ENCODE measurements at regions not wholly inside any gene's neighbourhood (a gene's known extent, or its start where the extent isn't known, plus 50 kb on each side); places are given as distances from the start of the nearest gene placed in this dataset.

DNA sequence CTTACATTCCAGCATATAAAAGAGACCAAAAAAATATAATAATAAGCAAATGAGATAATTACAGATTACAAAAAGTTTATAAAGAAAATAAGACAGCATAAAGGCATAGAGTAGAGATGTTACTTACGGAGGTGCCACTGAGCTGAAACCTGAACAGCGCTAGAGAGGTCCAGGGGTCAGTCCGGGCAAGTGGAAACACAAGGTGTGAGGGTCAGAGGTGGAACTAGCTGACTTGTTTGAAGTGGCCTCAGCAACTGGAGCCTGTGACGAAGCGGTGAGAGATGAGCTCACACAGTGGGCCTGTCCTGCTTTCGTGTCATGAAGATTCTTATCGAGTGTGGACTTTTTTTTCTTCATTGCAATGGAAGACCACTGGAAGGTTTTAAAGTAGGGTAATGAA, 288.3 kb upstream of the TANK start:
- H3K9me3 ChIP-seq (ENCODE audit: control insufficient read depth in 2 of 3, low read length in 3 of 3): no peaks in the 10 kb centered on the region
- no peak for ATAC-seq
- CTCF ChIA-PET: interaction anchor here (0.5 kb wide), 1 partner anchor 175 kb away, joined by 3 read pairs; no protein-coding TSS in a partner anchor
- Mint-ChIP-seq H3K27ac (no peak overlapping the region), H3K27me3 (peaks cover 0 to 8% (median 0%) of the 10 kb centered on the region in 5 donors), H3K4me3 (no peak overlapping the region), H3K9me3 (peaks cover 0 to 1% (median 0%) of the 10 kb centered on the region in 11 donors), H3K36me3 (no peaks in the 10 kb centered on the region), H3K4me1 (no peaks in the 10 kb centered on the region)
- no peaks in the 10 kb centered on the region for H3K36me3 ChIP-seq (ENCODE audit: control insufficient read depth in 2 of 3, insufficient read depth in 3 of 3, low read length in 3 of 3)
- no peak overlapping the region for H3K27ac ChIP-seq (ENCODE audit: low read depth, low read length)
- H3K4me1 ChIP-seq (ENCODE audit: control insufficient read depth in 2 of 2, insufficient read depth in 2 of 2, low read length in 2 of 2): no peaks in the 10 kb centered on the region
- intact Hi-C loops (cut with micrococcal nuclease): no loop called here
- no peak for DNase-seq
- no peak overlapping the region for H3K4me3 ChIP-seq (ENCODE audit: low read length)
- no peaks in the 10 kb centered on the region for H3K27me3 ChIP-seq (ENCODE audit: control insufficient read depth in 2 of 2, insufficient read depth in 2 of 2, low read length in 2 of 2)
- POLR2A ChIA-PET: interaction anchor here (0.6 kb wide), 1 partner anchor 889 kb away, joined by 5 read pairs; no protein-coding TSS in a partner anchor

DNA sequence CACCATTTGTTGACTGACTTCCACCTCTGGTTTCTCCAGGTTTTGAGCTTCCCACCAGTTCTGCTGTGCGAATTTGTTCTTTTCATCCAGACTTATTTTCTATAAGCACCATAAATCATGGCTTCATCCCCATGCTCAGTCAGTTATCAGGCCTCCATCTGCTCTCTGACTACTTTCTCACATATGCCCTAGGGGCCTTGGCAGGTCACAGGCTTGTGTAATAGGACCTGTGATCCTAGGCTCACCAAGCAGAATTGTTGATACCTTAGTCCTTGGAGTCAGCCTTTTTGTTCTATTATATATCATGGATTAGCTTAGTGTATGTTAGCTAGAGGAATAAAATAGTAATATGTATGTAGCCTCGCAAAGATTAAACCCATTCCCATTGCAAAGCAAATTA, 284.2 kb upstream of the TANK start:
- H3K4me1 Mint-ChIP-seq: no peaks in the 10 kb centered on the region
- intact Hi-C loops (cut with micrococcal nuclease): no loop called here
- H3K27me3 Mint-ChIP-seq: peaks cover 0 to 12% (median 0%) of the 10 kb centered on the region in 5 donors
- H3K27ac ChIP-seq (ENCODE audit: low read depth, low read length): no peak overlapping the region
- ChIA-PET POLR2A (no interaction called here), CTCF (no interaction called here)
- DNase-seq (no peak), ATAC-seq (no peak)
- peaks cover 0 to 1% (median 0%) of the 10 kb centered on the region in 11 donors for H3K9me3 Mint-ChIP-seq
- H3K36me3 ChIP-seq (ENCODE audit: control insufficient read depth in 2 of 3, insufficient read depth in 3 of 3, low read length in 3 of 3): no peaks in the 10 kb centered on the region
- H3K36me3 Mint-ChIP-seq: no peaks in the 10 kb centered on the region
- no peaks in the 10 kb centered on the region for H3K4me1 ChIP-seq (ENCODE audit: control insufficient read depth in 2 of 2, insufficient read depth in 2 of 2, low read length in 2 of 2)
- no peak overlapping the region for H3K4me3 Mint-ChIP-seq
- no peak overlapping the region for H3K4me3 ChIP-seq (ENCODE audit: low read length)
- no peaks in the 10 kb centered on the region for H3K9me3 ChIP-seq (ENCODE audit: control insufficient read depth in 2 of 3, low read length in 3 of 3)
- no peak overlapping the region for H3K27ac Mint-ChIP-seq
- no peaks in the 10 kb centered on the region for H3K27me3 ChIP-seq (ENCODE audit: control insufficient read depth in 2 of 2, insufficient read depth in 2 of 2, low read length in 2 of 2)

GRCh38 chr2:160876765-160877164, 283.5 kb upstream of the TANK start:
- Mint-ChIP-seq H3K27ac (no peak overlapping the region), H3K4me3 (no peak overlapping the region), H3K4me1 (no peaks in the 10 kb centered on the region), H3K36me3 (no peaks in the 10 kb centered on the region), H3K27me3 (peaks cover 0 to 13% (median 0%) of the 10 kb centered on the region in 5 donors), H3K9me3 (peaks cover 0 to 1% (median 0%) of the 10 kb centered on the region in 11 donors)
- Histone ChIP-seq H3K4me3 (ENCODE audit: low read length) (no peak overlapping the region), H3K9me3 (ENCODE audit: control insufficient read depth in 2 of 3, low read length in 3 of 3) (no peaks in the 10 kb centered on the region), H3K4me1 (ENCODE audit: control insufficient read depth in 2 of 2, insufficient read depth in 2 of 2, low read length in 2 of 2) (no peaks in the 10 kb centered on the region), H3K36me3 (ENCODE audit: control insufficient read depth in 2 of 3, insufficient read depth in 3 of 3, low read length in 3 of 3) (no peaks in the 10 kb centered on the region), H3K27ac (ENCODE audit: low read depth, low read length) (no peak overlapping the region), H3K27me3 (ENCODE audit: control insufficient read depth in 2 of 2, insufficient read depth in 2 of 2, low read length in 2 of 2) (no peaks in the 10 kb centered on the region)
- POLR2A ChIA-PET: no interaction called here
- intact Hi-C loops (cut with micrococcal nuclease): no loop called here
- CTCF ChIA-PET: no interaction called here
- ATAC-seq (no peak), DNase-seq (no peak)

- POLR2A ChIA-PET: no interaction called here
- H3K27ac Mint-ChIP-seq: no peak overlapping the region
- no peaks in the 10 kb centered on the region for H3K36me3 ChIP-seq (ENCODE audit: control insufficient read depth in 2 of 3, insufficient read depth in 3 of 3, low read length in 3 of 3)
- no peak for ATAC-seq
- peaks cover 0 to 2% (median 0%) of the 10 kb centered on the region in 11 donors for H3K9me3 Mint-ChIP-seq
- H3K9me3 ChIP-seq (ENCODE audit: control insufficient read depth in 2 of 3, low read length in 3 of 3): no peaks in the 10 kb centered on the region
- H3K27me3 Mint-ChIP-seq: peaks cover 0 to 13% (median 0%) of the 10 kb centered on the region in 5 donors
- no peak overlapping the region for H3K27ac ChIP-seq (ENCODE audit: low read depth, low read length)
- no peak for DNase-seq
- intact Hi-C loops (cut with micrococcal nuclease): no loop called here
- H3K4me3 ChIP-seq (ENCODE audit: low read length): no peak overlapping the region
- CTCF ChIA-PET: no interaction called here
- H3K4me3 Mint-ChIP-seq: no peak overlapping the region
- no peaks in the 10 kb centered on the region for H3K4me1 ChIP-seq (ENCODE audit: control insufficient read depth in 2 of 2, insufficient read depth in 2 of 2, low read length in 2 of 2)
- no peaks in the 10 kb centered on the region for H3K4me1 Mint-ChIP-seq
- no peaks in the 10 kb centered on the region for H3K27me3 ChIP-seq (ENCODE audit: control insufficient read depth in 2 of 2, insufficient read depth in 2 of 2, low read length in 2 of 2)
- no peaks in the 10 kb centered on the region for H3K36me3 Mint-ChIP-seq
Measured at GRCh38 chr2:160878618-160879017, 281.6 kb upstream of the TANK start.

DNA sequence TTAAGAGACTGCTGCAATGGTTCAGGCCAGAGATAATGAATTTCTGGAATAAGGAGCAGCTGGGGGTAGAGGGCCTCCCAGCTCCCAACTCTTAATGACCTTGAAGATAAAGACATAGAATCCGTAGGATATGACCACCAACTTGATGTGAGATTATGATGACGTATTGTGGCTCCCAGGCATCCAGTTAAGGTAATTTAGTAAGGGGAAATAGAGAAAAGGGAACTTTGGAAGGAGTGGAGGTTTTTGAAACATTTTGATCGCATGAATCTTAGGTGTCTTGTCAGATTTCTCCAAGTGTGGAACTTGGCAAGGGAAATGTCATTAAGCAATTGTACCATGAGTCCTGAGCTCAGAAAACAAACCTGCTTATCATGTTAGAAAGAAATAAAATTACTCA, 277.3 kb upstream of the TANK start:
- intact Hi-C loops (cut with micrococcal nuclease): no loop called here
- H3K4me1 ChIP-seq (ENCODE audit: control insufficient read depth in 2 of 2, insufficient read depth in 2 of 2, low read length in 2 of 2): no peaks in the 10 kb centered on the region
- H3K4me3 Mint-ChIP-seq: no peak overlapping the region
- no peaks in the 10 kb centered on the region for H3K36me3 ChIP-seq (ENCODE audit: control insufficient read depth in 2 of 3, insufficient read depth in 3 of 3, low read length in 3 of 3)
- ChIA-PET POLR2A (no interaction called here), CTCF (no interaction called here)
- H3K27me3 ChIP-seq (ENCODE audit: control insufficient read depth in 2 of 2, insufficient read depth in 2 of 2, low read length in 2 of 2): no peaks in the 10 kb centered on the region
- no peaks in the 10 kb centered on the region for H3K9me3 ChIP-seq (ENCODE audit: control insufficient read depth in 2 of 3, low read length in 3 of 3)
- no peak overlapping the region for H3K4me3 ChIP-seq (ENCODE audit: low read length)
- peaks cover 0 to 2% (median 0%) of the 10 kb centered on the region in 11 donors for H3K9me3 Mint-ChIP-seq
- no peak overlapping the region for H3K27ac Mint-ChIP-seq
- ATAC-seq (no peak), DNase-seq (no peak)
- no peaks in the 10 kb centered on the region for H3K36me3 Mint-ChIP-seq
- no peak overlapping the region for H3K27ac ChIP-seq (ENCODE audit: low read depth, low read length)
- peaks cover 0 to 13% (median 0%) of the 10 kb centered on the region in 5 donors for H3K27me3 Mint-ChIP-seq
- H3K4me1 Mint-ChIP-seq: no peaks in the 10 kb centered on the region

GRCh38 chr2:160884056-160884455, 276.2 kb upstream of the TANK start:
- POLR2A ChIA-PET: no interaction called here
- CTCF ChIA-PET: no interaction called here
- intact Hi-C loops (cut with micrococcal nuclease): no loop called here
- H3K9me3 ChIP-seq (ENCODE audit: control insufficient read depth in 2 of 3, low read length in 3 of 3): no peaks in the 10 kb centered on the region
- H3K27ac ChIP-seq (ENCODE audit: low read depth, low read length): no peak overlapping the region
- peaks cover 0 to 8% (median 0%) of the 10 kb centered on the region in 5 donors for H3K27me3 Mint-ChIP-seq
- H3K36me3 Mint-ChIP-seq: no peaks in the 10 kb centered on the region
- no peaks in the 10 kb centered on the region for H3K36me3 ChIP-seq (ENCODE audit: control insufficient read depth in 2 of 3, insufficient read depth in 3 of 3, low read length in 3 of 3)
- H3K4me3 Mint-ChIP-seq: no peak overlapping the region
- no peaks in the 10 kb centered on the region for H3K4me1 ChIP-seq (ENCODE audit: control insufficient read depth in 2 of 2, insufficient read depth in 2 of 2, low read length in 2 of 2)
- ATAC-seq: no peak
- DNase-seq: no peak
- H3K27me3 ChIP-seq (ENCODE audit: control insufficient read depth in 2 of 2, insufficient read depth in 2 of 2, low read length in 2 of 2): no peaks in the 10 kb centered on the region
- no peak overlapping the region for H3K27ac Mint-ChIP-seq
- peaks cover 0 to 2% (median 0%) of the 10 kb centered on the region in 11 donors for H3K9me3 Mint-ChIP-seq
- H3K4me1 Mint-ChIP-seq: no peaks in the 10 kb centered on the region
- no peak overlapping the region for H3K4me3 ChIP-seq (ENCODE audit: low read length)

DNA sequence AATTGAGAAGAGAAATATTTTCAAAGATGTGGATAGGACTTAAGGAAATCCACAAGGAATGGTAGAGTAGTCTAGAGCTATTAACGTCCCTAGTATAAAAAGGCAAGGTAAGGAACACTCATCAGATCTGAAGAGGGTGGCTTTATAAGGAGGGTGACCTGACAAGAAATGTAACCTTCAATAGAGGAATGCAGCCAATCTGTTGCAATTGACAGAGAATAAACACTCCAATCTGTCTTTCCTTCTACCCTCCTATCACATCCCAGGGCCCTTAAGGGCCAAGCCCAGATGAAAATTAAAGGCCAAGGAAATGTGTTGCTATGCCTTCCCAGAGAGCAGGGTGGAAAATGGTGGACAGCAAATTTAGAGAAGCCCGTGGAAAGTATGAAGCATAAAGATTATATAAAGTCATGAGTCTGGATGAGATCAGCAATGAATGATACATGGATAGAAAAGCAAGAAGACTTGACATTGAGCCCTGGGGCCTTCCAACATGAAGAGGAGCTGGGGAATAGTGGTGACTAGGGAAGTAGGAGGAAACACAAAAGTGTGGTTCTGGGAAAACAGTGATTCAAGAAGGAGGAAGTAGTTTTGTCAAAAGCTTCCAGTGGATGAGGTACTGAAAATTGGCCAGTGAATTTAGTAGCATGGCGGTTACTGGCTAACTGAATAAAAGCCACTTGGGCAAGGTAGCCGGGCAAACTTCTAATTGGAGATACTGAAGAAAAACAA, 270.6 kb upstream of the TANK start:
- Histone ChIP-seq H3K4me3 (ENCODE audit: low read length) (no peak overlapping the region), H3K4me1 (ENCODE audit: control insufficient read depth in 2 of 2, insufficient read depth in 2 of 2, low read length in 2 of 2) (no peaks in the 10 kb centered on the region), H3K27me3 (ENCODE audit: control insufficient read depth in 2 of 2, insufficient read depth in 2 of 2, low read length in 2 of 2) (no peaks in the 10 kb centered on the region), H3K36me3 (ENCODE audit: control insufficient read depth in 2 of 3, insufficient read depth in 3 of 3, low read length in 3 of 3) (no peaks in the 10 kb centered on the region), H3K27ac (ENCODE audit: low read depth, low read length) (no peak overlapping the region), H3K9me3 (ENCODE audit: control insufficient read depth in 2 of 3, low read length in 3 of 3) (no peaks in the 10 kb centered on the region)
- Mint-ChIP-seq H3K27me3 (no peaks in the 10 kb centered on the region), H3K4me1 (no peaks in the 10 kb centered on the region), H3K27ac (no peak overlapping the region), H3K9me3 (peaks cover 0 to 1% (median 0%) of the 10 kb centered on the region in 11 donors), H3K36me3 (no peaks in the 10 kb centered on the region), H3K4me3 (no peak overlapping the region)
- POLR2A ChIA-PET: no interaction called here
- intact Hi-C loops (cut with micrococcal nuclease): no loop called here
- ATAC-seq: no peak
- no peak for DNase-seq
- CTCF ChIA-PET: no interaction called here

All from naive thymus-derived CD4-positive, alpha-beta T cell (primary cell).